Erythroblast (primary cell): ENCODE measurements at regions not wholly inside any gene's neighbourhood (a gene's known extent, or its start where the extent isn't known, plus 50 kb on each side); places are given as distances from the start of the nearest gene placed in this dataset.

Experiments
- GATA1 ChIP-seq: IDR thresholded peaks from 2 replicates; pipeline ENCODE4 v1.6.1; 2011; ENCODE audit warnings: low read depth, mild to moderate bottlenecking, control low read depth, low read length, moderate library complexity
- POLR2A ChIP-seq: IDR thresholded peaks from 2 replicates; pipeline ENCODE4 v1.6.1; 2011; ENCODE audit warnings: mild to moderate bottlenecking, low read length

DNA sequence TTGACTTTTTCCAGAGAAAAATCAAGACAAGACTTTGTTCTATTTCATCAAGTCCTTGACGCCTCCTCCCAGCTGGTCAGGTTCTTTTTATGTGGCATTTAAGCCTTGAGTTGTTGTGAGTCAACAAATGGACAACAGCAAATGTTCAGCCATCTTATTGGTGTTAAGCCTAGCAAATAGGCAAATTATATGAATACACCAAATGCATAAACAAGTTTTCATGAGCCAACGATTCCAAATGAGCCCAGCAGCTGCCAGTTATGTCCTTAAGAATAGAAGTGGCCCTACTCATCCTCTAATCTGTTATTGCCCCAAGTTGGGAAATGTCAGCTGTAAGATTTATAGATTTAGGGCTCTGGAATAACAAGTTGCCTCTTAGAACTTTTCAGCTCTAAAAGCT lies 312.0 kb downstream of the SOX4 start:
- no peak for TF ChIP-seq POLR2A
- TF ChIP-seq GATA1: no peak
